Astrocyte (in vitro differentiated cells and primary cell): ENCODE measurements at regions not wholly inside any gene's neighbourhood (a gene's known extent, or its start where the extent isn't known, plus 50 kb on each side); places are given as distances from the start of the nearest gene placed in this dataset.

Experiments
- CTCF ChIP-seq: IDR thresholded peaks from 2 replicates; pipeline ENCODE4 v1.5.1; 2011; ENCODE audit warnings: low read depth, mild to moderate bottlenecking, inconsistent platforms, low read length, moderate library complexity; ENCODE audit not compliant: insufficient read depth
- EZH2 ChIP-seq: IDR thresholded peaks from 2 replicates; pipeline ENCODE4 v1.6.1; 2012; ENCODE audit warnings: mild to moderate bottlenecking, low read length, inconsistent platforms; ENCODE audit not compliant: insufficient read depth

- TF ChIP-seq CTCF = peak; percentile 68
- TF ChIP-seq EZH2 = no peak
Measured at GRCh38 chr2:18749912-18750526, 160.7 kb upstream of the NT5C1B start.
